Adrenal gland (tissue), 9 donors: ENCODE measurements at regions not wholly inside any gene's neighbourhood (a gene's known extent, or its start where the extent isn't known, plus 50 kb on each side); places are given as distances from the start of the nearest gene placed in this dataset.

ENCODE experiments used
- DNase-seq, 7 donors: peaks; one replicate each; pipeline ENCODE4 v3.0.0-alpha.2; 2019 to 2020
- H3K27ac ChIP-seq, 5 donors: fragments of 200-600 bp; sonication (generic) in 4 of 5; 1 replicate in 3 of 5; 2 replicates in 2 of 5; pipeline versions ENCODE4 v1.5.1 to v1.8.0; 2016 to 2020; ENCODE audit warnings: mild to moderate bottlenecking in 1 of 5
- H3K27me3 ChIP-seq: fragments of 200-600 bp; 2 replicates; pipeline ENCODE4 v1.8.0; 2021
- H3K36me3 ChIP-seq, 2 donors: fragments of 200-600 bp; replicated peaks in 1 of 2; 1 replicate in 1 of 2; 2 replicates in 1 of 2; pipeline versions ENCODE4 v1.5.1 to v1.8.0; 2018 to 2022
- H3K4me1 ChIP-seq, 2 donors: fragments of 200-600 bp; replicated peaks in 1 of 2; 1 replicate in 1 of 2; 2 replicates in 1 of 2; pipeline versions ENCODE4 v1.5.1 to v1.8.0; 2018 to 2021
- H3K4me3 ChIP-seq, 4 donors: fragments of 200-600 bp; sonication (generic) in 3 of 4; one replicate each; pipeline ENCODE4 v1.5.1; 2016 to 2018
- H3K9me3 ChIP-seq, 3 donors: fragments of 200-600 bp; sonication (generic) in 1 of 3; replicated peaks in 1 of 3; 1 replicate in 2 of 3; 2 replicates in 1 of 3; pipeline versions ENCODE4 v1.5.1 to v1.8.0; 2016 to 2021
- CTCF ChIP-seq, 6 experiments: fragments of 450-650 bp in 4 of 6; fragments of 200-600 bp in 2 of 6; sonication (generic) in 1 of 6; IDR thresholded peaks; 1 replicate in 5 of 6; 2 replicates in 1 of 6; pipeline versions ENCODE4 v1.5.1 to v1.8.0; 2016 to 2021; ENCODE audit warnings: antibody characterized with exemption in 6 of 6, mild to moderate bottlenecking in 2 of 6, moderate library complexity in 1 of 6
- POLR2A ChIP-seq, 2 donors: fragments of 450-650 bp; IDR thresholded peaks; one replicate each; pipeline ENCODE4 v1.6.1; 2017; ENCODE audit warnings: antibody characterized with exemption in 2 of 2, mild to moderate bottlenecking in 2 of 2, moderate library complexity in 1 of 2
- WGBS, 4 donors: extraction: QIAGEN DNeasy Blood & Tissue Kit in 2 of 4; methylation state at CpG; one replicate each; pipeline versions ENCODE4 v1.1.5 to v1.1.7; 2013 to 2017; 5-methylcytosine and 5-hydroxymethylcytosine counted together
- intact Hi-C, 2 donors: fragments of 100-400 bp; cut with DNase I; formaldehyde crosslinking; loops; one replicate each; pipeline versions ENCODE4 v1.14.1 to v1.15.0; 2022 to 2023
- donor health status: healthy with polysubstance abuse.
- donor health status: Bipolar disorder and iron deficiency.
- donor health status: DM: yes; HTN: yes; CAD: no.
- donor health status: DM: no; HTN: no; CAD: no.
- donor health status: DM: no; HTN: no; CAD: no.

GRCh38 chr19:31897292-31897691 is 448.1 kb upstream of the ZNF507 start:
- no peak for DNase-seq
- Histone ChIP-seq H3K4me1 (no peaks in the 10 kb centered on the region), H3K36me3 (no peaks in the 10 kb centered on the region), H3K27me3 (no peaks in the 10 kb centered on the region), H3K27ac (no peak overlapping the region), H3K4me3 (no peak overlapping the region), H3K9me3 (no peaks in the 10 kb centered on the region)
- intact Hi-C loops: no loop called here
- 77 to 94% (median 90%) methylated on average over 3 of the region's 3 CpGs for WGBS, 4 donors
- TF ChIP-seq CTCF (IDR thresholded peaks at IDR 0.05) (no peak), POLR2A (IDR thresholded peaks at IDR 0.05) (no peak)

- no peak for DNase-seq
- TF ChIP-seq CTCF (IDR thresholded peaks at IDR 0.05) (no peak), POLR2A (IDR thresholded peaks at IDR 0.05) (no peak)
- intact Hi-C loops: no loop called here
- Histone ChIP-seq H3K27me3 (no peaks in the 10 kb centered on the region), H3K9me3 (no peaks in the 10 kb centered on the region), H3K27ac (no peak overlapping the region), H3K36me3 (no peaks in the 10 kb centered on the region), H3K4me3 (no peak overlapping the region), H3K4me1 (no peaks in the 10 kb centered on the region)
- 73 to 89% (median 83%) methylated on average over 2 of the region's 2 CpGs for WGBS, 4 donors
These were observed 444.4 kb upstream of the ZNF507 start for GRCh38 chr19:31900991-31901390.

GRCh38 chr19:31902821-31903220 is 442.6 kb upstream of the ZNF507 start:
- no peak for DNase-seq
- TF ChIP-seq POLR2A (IDR thresholded peaks at IDR 0.05) (no peak), CTCF (IDR thresholded peaks at IDR 0.05) (no peak)
- peaks cover 0 to 1% of the 10 kb centered on the region in 2 donors for H3K4me1 ChIP-seq
- no peak overlapping the region for H3K27ac ChIP-seq
- intact Hi-C loops: no loop called here
- H3K9me3 ChIP-seq: no peaks in the 10 kb centered on the region
- no peaks in the 10 kb centered on the region for H3K27me3 ChIP-seq
- no peaks in the 10 kb centered on the region for H3K36me3 ChIP-seq
- WGBS, 4 donors: 92 to 100% (median 96%) methylated on average over 1 of the region's 1 CpG
- H3K4me3 ChIP-seq: no peak overlapping the region

GRCh38 chr19:31903979-31904378 is 441.4 kb upstream of the ZNF507 start:
- Histone ChIP-seq H3K4me3 (no peak overlapping the region), H3K27me3 (no peaks in the 10 kb centered on the region), H3K4me1 (peaks cover 0 to 11% of the 10 kb centered on the region in 2 donors), H3K36me3 (no peaks in the 10 kb centered on the region), H3K9me3 (no peaks in the 10 kb centered on the region), H3K27ac (no peak overlapping the region)
- intact Hi-C loops: no loop called here
- TF ChIP-seq POLR2A (IDR thresholded peaks at IDR 0.05) (no peak), CTCF (IDR thresholded peaks at IDR 0.05) (no peak)
- DNase-seq: no peak
- WGBS, 4 donors: 71 to 79% (median 73%) methylated on average over 2 of the region's 2 CpGs
